GM10248 (cell line): ENCODE measurements at regions not wholly inside any gene's neighbourhood (a gene's known extent, or its start where the extent isn't known, plus 50 kb on each side); places are given as distances from the start of the nearest gene placed in this dataset.

ENCODE experiments used
- CTCF ChIA-PET: fragments of 300-600 bp; sonication (Branson Sonifier 250); formaldehyde crosslinking; extraction: SDS; loops from one replicate; lab custom pipeline; 2021; ENCODE audit warnings: antibody characterized with exemption; lab: Yijun Ruan, JAX
- POLR2A ChIA-PET: fragments of 350-650 bp; sonication (Branson Sonifier 250); formaldehyde crosslinking; extraction: SDS; loops from one replicate; lab custom pipeline; 2020; ENCODE audit warnings: antibody characterized with exemption; lab: Yijun Ruan, JAX
- DNase-seq: peaks from one replicate; pipeline ENCODE4 v3.0.0; 2012; ENCODE audit errors: extremely low spot score
- CTCF ChIP-seq: IDR thresholded peaks from 2 replicates; pipeline ENCODE4 v1.5.1; 2012; ENCODE audit warnings: mild to moderate bottlenecking, low read depth; ENCODE audit errors: extremely low read depth, missing control alignments, control extremely low read depth

- TF ChIP-seq CTCF = no peak
- CTCF ChIA-PET = no interaction called here
- DNase-seq = no peak
- POLR2A ChIA-PET = no interaction called here
Observed at GRCh38 chr16:86708431-86708830, 130.1 kb downstream of the FOXL1 start.

DNA sequence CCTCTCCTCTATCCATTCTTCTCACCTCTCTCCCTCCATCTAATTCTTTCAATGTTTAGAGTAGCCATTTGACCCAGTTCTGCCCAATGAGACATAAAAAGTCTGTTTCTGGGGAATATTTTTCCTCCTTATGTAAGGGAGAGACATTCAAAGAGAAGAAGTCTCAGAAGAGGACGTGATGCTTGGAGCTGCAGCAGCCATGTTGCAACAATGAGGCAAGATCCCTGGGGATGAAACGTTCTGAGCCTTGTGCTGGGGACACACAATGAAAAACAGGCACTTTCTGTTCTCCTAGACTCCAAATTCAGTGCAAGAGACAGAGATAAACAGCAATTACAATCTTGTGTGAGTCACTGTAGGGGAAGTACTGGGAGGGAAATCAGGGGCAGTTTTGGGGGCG is 130.8 kb downstream of the FOXL1 start:
- ChIA-PET CTCF (no interaction called here), POLR2A (no interaction called here)
- no peak for TF ChIP-seq CTCF
- DNase-seq = no peak

GRCh38 chr16:86709902-86710601 is 131.7 kb downstream of the FOXL1 start:
- TF ChIP-seq CTCF = no peak
- ChIA-PET CTCF (no interaction called here), POLR2A (no interaction called here)
- no peak for DNase-seq

DNA sequence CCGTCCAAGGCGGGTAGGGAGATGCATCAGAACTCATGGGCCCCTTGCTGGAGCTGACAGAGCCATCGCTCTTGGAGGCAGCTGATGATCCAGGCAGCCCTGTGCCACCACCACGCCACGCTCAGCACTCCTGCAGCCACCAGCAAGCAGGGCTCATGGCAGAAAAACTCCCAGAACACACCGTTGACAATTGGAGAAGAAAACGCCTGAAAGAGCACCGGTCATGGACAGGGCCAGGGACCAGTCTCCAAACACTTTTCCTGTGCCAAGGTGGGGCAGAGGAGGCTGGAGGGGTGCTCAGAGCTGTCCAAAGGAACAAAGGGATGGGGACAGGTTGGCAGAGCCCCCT is 132.2 kb downstream of the FOXL1 start:
- no peak for TF ChIP-seq CTCF
- DNase-seq = no peak
- POLR2A ChIA-PET = no interaction called here
- CTCF ChIA-PET = no interaction called here

- ChIA-PET CTCF (no interaction called here), POLR2A (no interaction called here)
- no peak for TF ChIP-seq CTCF
- no peak for DNase-seq
Observed at GRCh38 chr16:86712158-86713009, 134.0 kb downstream of the FOXL1 start.

GRCh38 chr16:86713021-86713631 is 134.8 kb downstream of the FOXL1 start:
- TF ChIP-seq CTCF = no peak
- no peak for DNase-seq
- CTCF ChIA-PET = no interaction called here
- POLR2A ChIA-PET = no interaction called here
